ENCODE measurements at regions not wholly inside any gene's neighbourhood (a gene's known extent, or its start where the extent isn't known, plus 50 kb on each side); places are given as distances from the start of the nearest gene placed in this dataset.

GRCh38 chr18:59993560-59993959 is 93.8 kb downstream of the PMAIP1 start:
- H3K4me3 ChIP-seq (ENCODE audit: low read depth, low read length, poor library complexity, severe bottlenecking): no peak overlapping the region
- POLR2A ChIA-PET (ENCODE audit: low non-redundant PET): no interaction called here
- CTCF ChIA-PET: no interaction called here
- H3K27me3 ChIP-seq (replicated peaks; ENCODE audit: insufficient read depth, low read depth, low read length, poor library complexity): no peaks in the 10 kb centered on the region
- no peaks in the 10 kb centered on the region for H3K36me3 ChIP-seq (ENCODE audit: insufficient read depth, low read length, poor library complexity, severe bottlenecking)
- no peaks in the 10 kb centered on the region for H3K9me3 ChIP-seq (ENCODE audit: low read depth, low read length, poor library complexity, severe bottlenecking)
- no TSS peak for BruUV-seq (replicated peaks)
- DNase-seq (ENCODE audit: low spot score): no peak
- TF ChIP-seq CTCF (conservative IDR thresholded peaks at IDR 0.05; ENCODE audit: low read depth, low read length): no peak
- TF ChIP-seq EZH2 (IDR thresholded peaks at IDR 0.05; ENCODE audit: borderline replicate concordance, low read depth, low read length, poor library complexity, severe bottlenecking): no peak
- H3K27ac ChIP-seq (ENCODE audit: low read depth, low read length, poor library complexity, severe bottlenecking): no peak overlapping the region
- intact Hi-C loops (cut with micrococcal nuclease; ENCODE audit: unreplicated experiment): no loop called here
- H3K4me1 ChIP-seq (ENCODE audit: insufficient read depth, low read length, poor library complexity, severe bottlenecking): no peaks in the 10 kb centered on the region

- POLR2A ChIA-PET (ENCODE audit: low non-redundant PET): no interaction called here
- Histone ChIP-seq H3K9me3 (ENCODE audit: low read depth, low read length, poor library complexity, severe bottlenecking) (no peaks in the 10 kb centered on the region), H3K4me3 (ENCODE audit: low read depth, low read length, poor library complexity, severe bottlenecking) (no peak overlapping the region), H3K36me3 (ENCODE audit: insufficient read depth, low read length, poor library complexity, severe bottlenecking) (no peaks in the 10 kb centered on the region), H3K27ac (ENCODE audit: low read depth, low read length, poor library complexity, severe bottlenecking) (no peak overlapping the region), H3K4me1 (ENCODE audit: insufficient read depth, low read length, poor library complexity, severe bottlenecking) (no peaks in the 10 kb centered on the region), H3K27me3 (replicated peaks; ENCODE audit: insufficient read depth, low read depth, low read length, poor library complexity) (no peaks in the 10 kb centered on the region)
- TF ChIP-seq CTCF (conservative IDR thresholded peaks at IDR 0.05; ENCODE audit: low read depth, low read length): no peak
- TF ChIP-seq EZH2 (IDR thresholded peaks at IDR 0.05; ENCODE audit: borderline replicate concordance, low read depth, low read length, poor library complexity, severe bottlenecking): no peak
- no TSS peak for BruUV-seq (replicated peaks)
- DNase-seq (ENCODE audit: low spot score): no peak
- intact Hi-C loops (cut with micrococcal nuclease; ENCODE audit: unreplicated experiment): no loop called here
- CTCF ChIA-PET: no interaction called here
Observed at GRCh38 chr18:59990121-59990823, 90.5 kb downstream of the PMAIP1 start.

GRCh38 chr18:59988098-59988706 is 88.4 kb downstream of the PMAIP1 start:
- H3K27me3 ChIP-seq (replicated peaks; ENCODE audit: insufficient read depth, low read depth, low read length, poor library complexity): no peaks in the 10 kb centered on the region
- H3K4me3 ChIP-seq (ENCODE audit: low read depth, low read length, poor library complexity, severe bottlenecking): no peak overlapping the region
- no peaks in the 10 kb centered on the region for H3K9me3 ChIP-seq (ENCODE audit: low read depth, low read length, poor library complexity, severe bottlenecking)
- ChIA-PET CTCF (interaction anchor here (0.8 kb wide), 1 partner anchor 561 kb away, joined by 3 read pairs; no protein-coding TSS in a partner anchor), POLR2A (ENCODE audit: low non-redundant PET) (no interaction called here)
- H3K4me1 ChIP-seq (ENCODE audit: insufficient read depth, low read length, poor library complexity, severe bottlenecking): no peaks in the 10 kb centered on the region
- TF ChIP-seq EZH2 (IDR thresholded peaks at IDR 0.05; ENCODE audit: borderline replicate concordance, low read depth, low read length, poor library complexity, severe bottlenecking): no peak
- TF ChIP-seq CTCF (conservative IDR thresholded peaks at IDR 0.05; ENCODE audit: low read depth, low read length): peak; percentile 97
- no TSS peak for BruUV-seq (replicated peaks)
- intact Hi-C loops (cut with micrococcal nuclease; ENCODE audit: unreplicated experiment): loop anchor here (2.0 kb wide), 3 partner anchors 151 to 561 kb away; no protein-coding TSS in a partner anchor
- H3K27ac ChIP-seq (ENCODE audit: low read depth, low read length, poor library complexity, severe bottlenecking): no peak overlapping the region
- no peaks in the 10 kb centered on the region for H3K36me3 ChIP-seq (ENCODE audit: insufficient read depth, low read length, poor library complexity, severe bottlenecking)
- peak; percentile 51 for DNase-seq (ENCODE audit: low spot score)

Data from A673 (cell line).